GM23248 (cell line): ENCODE measurements at regions not wholly inside any gene's neighbourhood (a gene's known extent, or its start where the extent isn't known, plus 50 kb on each side); places are given as distances from the start of the nearest gene placed in this dataset.
"Not testable (repeated sequence)": the region's sequence is repeated elsewhere in the genome, so short reads cannot be mapped to it uniquely, and the experiment has no call there.

Experiments
- DNase-seq: peaks from one replicate; pipeline ENCODE4 v3.0.0-alpha.2; 2015
- H2AFZ ChIP-seq: fragments of 200-600 bp; sonication (generic); 2 replicates; pipeline ENCODE4 v1.6.1; 2016; ENCODE audit warnings: antibody characterized with exemption
- H3F3A ChIP-seq: fragments of 200-600 bp; sonication (generic); 2 replicates; pipeline ENCODE4 v1.6.1; 2016; ENCODE audit warnings: mild to moderate bottlenecking, antibody characterized with exemption, mixed run types; ENCODE audit not compliant: insufficient read depth
- H3K27ac ChIP-seq: fragments of 200-600 bp; sonication (generic); 2 replicates; pipeline ENCODE4 v1.5.1; 2016; ENCODE audit warnings: mild to moderate bottlenecking
- H3K27me3 ChIP-seq: fragments of 200-600 bp; sonication (generic); replicated peaks from 2 replicates; pipeline ENCODE4 v1.6.1; 2016; ENCODE audit warnings: mild to moderate bottlenecking; ENCODE audit not compliant: insufficient read depth
- H3K36me3 ChIP-seq: fragments of 200-600 bp; sonication (generic); 2 replicates; pipeline ENCODE4 v1.6.1; 2016; ENCODE audit warnings: low read depth, mild to moderate bottlenecking
- H3K4me1 ChIP-seq: fragments of 200-600 bp; sonication (generic); 2 replicates; pipeline ENCODE4 v1.6.1; 2016; ENCODE audit warnings: mild to moderate bottlenecking; ENCODE audit not compliant: insufficient read depth
- H3K4me2 ChIP-seq: fragments of 200-600 bp; sonication (generic); one replicate; pipeline ENCODE4 v1.6.1; 2016; ENCODE audit warnings: mild to moderate bottlenecking; ENCODE audit not compliant: unreplicated experiment
- H3K4me3 ChIP-seq: fragments of 200-600 bp; sonication (generic); 2 replicates; pipeline ENCODE4 v1.5.1; 2016; ENCODE audit warnings: mild to moderate bottlenecking
- H3K79me2 ChIP-seq: fragments of 200-600 bp; sonication (generic); 2 replicates; pipeline ENCODE4 v1.6.1; 2016; ENCODE audit warnings: mild to moderate bottlenecking; ENCODE audit not compliant: insufficient read depth
- H3K9ac ChIP-seq: fragments of 200-600 bp; sonication (generic); 2 replicates; pipeline ENCODE4 v1.6.1; 2016; ENCODE audit warnings: mild to moderate bottlenecking
- H3K9me2 ChIP-seq: fragments of 200-600 bp; sonication (generic); 2 replicates; pipeline ENCODE4 v1.6.1; 2016; ENCODE audit warnings: mixed run types, mild to moderate bottlenecking, moderate library complexity; ENCODE audit not compliant: insufficient read depth
- H3K9me3 ChIP-seq: fragments of 200-600 bp; sonication (generic); one replicate; pipeline ENCODE4 v1.6.1; 2017; ENCODE audit warnings: low read depth
- H4K20me1 ChIP-seq: fragments of 200-600 bp; sonication (generic); 2 replicates; pipeline ENCODE4 v1.6.0; 2016; ENCODE audit not compliant: insufficient read depth
- EZH2 ChIP-seq: fragments of 200-600 bp; sonication (generic); IDR thresholded peaks from 2 replicates; pipeline ENCODE4 v1.6.1; 2018; ENCODE audit warnings: antibody characterized with exemption, mild to moderate bottlenecking; ENCODE audit not compliant: insufficient read depth, poor library complexity, severe bottlenecking
- EZH2phosphoT487 ChIP-seq: fragments of 200-600 bp; sonication (generic); IDR thresholded peaks from 2 replicates; pipeline ENCODE4 v1.6.1; 2018; ENCODE audit warnings: antibody characterized with exemption, moderate library complexity, mild to moderate bottlenecking, low read depth; ENCODE audit not compliant: insufficient read depth
- WGBS, 2 experiments: methylation state at CpG; one replicate each; pipeline ENCODE4 v1.1.6; 2015 to 2017; ENCODE audit warnings: low lambda C conversion rate in 2 of 2, low coverage in 1 of 2; ENCODE audit errors: missing lambda C conversion rate in 2 of 2; 5-methylcytosine and 5-hydroxymethylcytosine counted together
- in situ Hi-C: fragments of 300-500 bp; cut with MboI; formaldehyde crosslinking; loops from 2 replicates; pipeline ENCODE4 v1.15.0; 2020

- no peak for TF ChIP-seq EZH2
- no peak for TF ChIP-seq EZH2phosphoT487
- no peak overlapping the region for H3K9ac ChIP-seq
- H3K4me2 ChIP-seq, result no peak overlapping the region
- no peaks in the 10 kb centered on the region for H3K79me2 ChIP-seq
- H3K9me2 ChIP-seq, result no peaks in the 10 kb centered on the region
- H3K36me3 ChIP-seq, result no peaks in the 10 kb centered on the region
- WGBS, 2 experiments, result 89 to 94% methylated on average over 8 of the region's 8 CpGs
- peak; percentile 6 for DNase-seq
- H3F3A ChIP-seq, result no peaks in the 10 kb centered on the region
- H3K9me3 ChIP-seq, result no peaks in the 10 kb centered on the region
- no peak overlapping the region for H3K27ac ChIP-seq
- no peak overlapping the region for H2AFZ ChIP-seq
- no peaks in the 10 kb centered on the region for H4K20me1 ChIP-seq
- no peak overlapping the region for H3K4me3 ChIP-seq
- in situ Hi-C loops, result no loop called here
- H3K27me3 ChIP-seq, result no peaks in the 10 kb centered on the region
- H3K4me1 ChIP-seq, result no peaks in the 10 kb centered on the region
These were observed 106.8 kb downstream of the LMO4 start for GRCh38 chr1:87435484-87435883.

- H2AFZ ChIP-seq, H3K4me1 ChIP-seq, H3F3A ChIP-seq, H3K9me3 ChIP-seq, H3K27ac ChIP-seq, in situ Hi-C loops, H3K9ac ChIP-seq, H3K27me3 ChIP-seq, H3K4me3 ChIP-seq, H3K79me2 ChIP-seq, DNase-seq, H3K4me2 ChIP-seq, H4K20me1 ChIP-seq, H3K36me3 ChIP-seq, H3K9me2 ChIP-seq: not testable (repeated sequence)
- 81 to 82% methylated on average over 8 of the region's 8 CpGs for WGBS, 2 experiments
These were observed 107.4 kb downstream of the LMO4 start for GRCh38 chr1:87436115-87436514.

GRCh38 chr1:87436534-87436933, 107.9 kb downstream of the LMO4 start:
- WGBS, 2 experiments, result 51 to 63% methylated on average over 4 of the region's 4 CpGs
- Histone ChIP-seq H3K4me2 (no peak overlapping the region), H3K27ac (no peak overlapping the region), H3K36me3 (no peaks in the 10 kb centered on the region), H2AFZ (no peak overlapping the region), H3K9me2 (no peaks in the 10 kb centered on the region), H3K9me3 (no peaks in the 10 kb centered on the region), H4K20me1 (no peaks in the 10 kb centered on the region), H3K4me1 (no peaks in the 10 kb centered on the region), H3K27me3 (no peaks in the 10 kb centered on the region), H3K79me2 (no peaks in the 10 kb centered on the region), H3K9ac (no peak overlapping the region), H3K4me3 (no peak overlapping the region), H3F3A (no peaks in the 10 kb centered on the region)
- TF ChIP-seq EZH2, result no peak
- TF ChIP-seq EZH2phosphoT487, result no peak
- in situ Hi-C loops, result no loop called here
- no peak for DNase-seq

GRCh38 chr1:87437663-87438295, 109.1 kb downstream of the LMO4 start:
- DNase-seq, result no peak
- no peak overlapping the region for H2AFZ ChIP-seq
- WGBS, 2 experiments, result 59 to 64% methylated on average over 3 of the region's 3 CpGs
- no peak overlapping the region for H3K4me2 ChIP-seq
- H3K9ac ChIP-seq, result no peak overlapping the region
- no peaks in the 10 kb centered on the region for H3K27me3 ChIP-seq
- H3K4me3 ChIP-seq, result no peak overlapping the region
- TF ChIP-seq EZH2 (no peak), EZH2phosphoT487 (no peak)
- H3K9me3 ChIP-seq, result no peaks in the 10 kb centered on the region
- H3K36me3 ChIP-seq, result no peaks in the 10 kb centered on the region
- no peak overlapping the region for H3K27ac ChIP-seq
- no peaks in the 10 kb centered on the region for H4K20me1 ChIP-seq
- H3K79me2 ChIP-seq, result no peaks in the 10 kb centered on the region
- H3K9me2 ChIP-seq, result no peaks in the 10 kb centered on the region
- no peaks in the 10 kb centered on the region for H3F3A ChIP-seq
- in situ Hi-C loops, result no loop called here
- no peaks in the 10 kb centered on the region for H3K4me1 ChIP-seq

GRCh38 chr1:87439821-87440220, 111.1 kb downstream of the LMO4 start:
- 53 to 61% methylated on average over 5 of the region's 5 CpGs for WGBS, 2 experiments
- in situ Hi-C loops, result no loop called here

More at GRCh38 chr1:87439821-87440220, 111.1 kb downstream of the LMO4 start:
- Histone ChIP-seq H3K4me3 (no peak overlapping the region), H3K27me3 (no peaks in the 10 kb centered on the region), H3K9ac (no peak overlapping the region), H3K9me2 (no peaks in the 10 kb centered on the region), H3K4me1 (no peaks in the 10 kb centered on the region), H4K20me1 (no peaks in the 10 kb centered on the region), H3F3A (no peaks in the 10 kb centered on the region), H3K27ac (no peak overlapping the region), H3K9me3 (no peaks in the 10 kb centered on the region), H3K79me2 (no peaks in the 10 kb centered on the region), H3K36me3 (no peaks in the 10 kb centered on the region), H2AFZ (no peak overlapping the region), H3K4me2 (no peak overlapping the region)
- TF ChIP-seq EZH2, result no peak
- DNase-seq, result no peak
